ENCODE measurements at regions not wholly inside any gene's neighbourhood (a gene's known extent, or its start where the extent isn't known, plus 50 kb on each side); places are given as distances from the start of the nearest gene placed in this dataset.
"Not testable (repeated sequence)": the region's sequence is repeated elsewhere in the genome, so short reads cannot be mapped to it uniquely, and the experiment has no call there.

- H3K9me3 ChIP-seq (ENCODE audit: low read depth, low read length): no peaks in the 10 kb centered on the region
- TF ChIP-seq POLR2AphosphoS5 (IDR thresholded peaks at IDR 0.05; ENCODE audit: borderline replicate concordance, low read depth, low read length): no peak
- no peak for TF ChIP-seq FOXP2 (optimal IDR thresholded peaks at IDR 0.05; ENCODE audit: control extremely low read depth, extremely low read length, insufficient read depth)
- no peak for TF ChIP-seq EZH2 (IDR thresholded peaks at IDR 0.05)
- no peak overlapping the region for H3K4me3 ChIP-seq
- H3K36me3 ChIP-seq (ENCODE audit: insufficient read depth, low read length): no peaks in the 10 kb centered on the region
- no peak for DNase-seq (ENCODE audit: low read depth, low spot score)
- no peak overlapping the region for H3K27ac ChIP-seq
- no peak overlapping the region for H3K9ac ChIP-seq (ENCODE audit: insufficient read length)
These were observed 51.2 kb upstream of the PRR5 start for GRCh38 chr22:44650806-44651205.

- H3K9ac ChIP-seq (ENCODE audit: insufficient read length): no peak overlapping the region
- no peak overlapping the region for H3K27ac ChIP-seq
- H3K9me3 ChIP-seq (ENCODE audit: low read depth, low read length): no peaks in the 10 kb centered on the region
- TF ChIP-seq EZH2 (IDR thresholded peaks at IDR 0.05): no peak
- no peak for TF ChIP-seq POLR2AphosphoS5 (IDR thresholded peaks at IDR 0.05; ENCODE audit: borderline replicate concordance, low read depth, low read length)
- TF ChIP-seq FOXP2 (optimal IDR thresholded peaks at IDR 0.05; ENCODE audit: control extremely low read depth, extremely low read length, insufficient read depth): no peak
- H3K4me3 ChIP-seq: no peak overlapping the region
- DNase-seq (ENCODE audit: low read depth, low spot score): no peak
- H3K36me3 ChIP-seq (ENCODE audit: insufficient read depth, low read length): no peaks in the 10 kb centered on the region
These were observed 53.0 kb upstream of the PRR5 start for GRCh38 chr22:44648821-44649565.

GRCh38 chr22:44648085-44648820, 53.8 kb upstream of the PRR5 start:
- Histone ChIP-seq H3K9me3 (ENCODE audit: low read depth, low read length) (no peaks in the 10 kb centered on the region), H3K9ac (ENCODE audit: insufficient read length) (no peak overlapping the region), H3K27ac (no peak overlapping the region), H3K4me3 (no peak overlapping the region), H3K36me3 (ENCODE audit: insufficient read depth, low read length) (no peaks in the 10 kb centered on the region)
- no peak for DNase-seq (ENCODE audit: low read depth, low spot score)
- no peak for TF ChIP-seq POLR2AphosphoS5 (IDR thresholded peaks at IDR 0.05; ENCODE audit: borderline replicate concordance, low read depth, low read length)
- no peak for TF ChIP-seq EZH2 (IDR thresholded peaks at IDR 0.05)
- no peak for TF ChIP-seq FOXP2 (optimal IDR thresholded peaks at IDR 0.05; ENCODE audit: control extremely low read depth, extremely low read length, insufficient read depth)

- H3K9me3 ChIP-seq (ENCODE audit: low read depth, low read length): no peaks in the 10 kb centered on the region
- no peak overlapping the region for H3K27ac ChIP-seq
- DNase-seq (ENCODE audit: low read depth, low spot score): no peak
- H3K36me3 ChIP-seq (ENCODE audit: insufficient read depth, low read length): no peaks in the 10 kb centered on the region
- no peak overlapping the region for H3K9ac ChIP-seq (ENCODE audit: insufficient read length)
- no peak overlapping the region for H3K4me3 ChIP-seq
- no peak for TF ChIP-seq FOXP2 (optimal IDR thresholded peaks at IDR 0.05; ENCODE audit: control extremely low read depth, extremely low read length, insufficient read depth)
These were observed 54.9 kb upstream of the PRR5 start for GRCh38 chr22:44647141-44647540.

GRCh38 chr22:44646668-44647067, 55.3 kb upstream of the PRR5 start:
- Histone ChIP-seq H3K36me3 (ENCODE audit: insufficient read depth, low read length) (no peaks in the 10 kb centered on the region), H3K27ac (no peak overlapping the region), H3K9me3 (ENCODE audit: low read depth, low read length) (no peaks in the 10 kb centered on the region), H3K4me3 (no peak overlapping the region), H3K9ac (ENCODE audit: insufficient read length) (no peak overlapping the region)
- DNase-seq (ENCODE audit: low read depth, low spot score): no peak
- no peak for TF ChIP-seq EZH2 (IDR thresholded peaks at IDR 0.05)
- TF ChIP-seq POLR2AphosphoS5 (IDR thresholded peaks at IDR 0.05; ENCODE audit: borderline replicate concordance, low read depth, low read length): no peak
- TF ChIP-seq FOXP2 (optimal IDR thresholded peaks at IDR 0.05; ENCODE audit: control extremely low read depth, extremely low read length, insufficient read depth): no peak

- H3K4me3 ChIP-seq: no peak overlapping the region
- H3K27ac ChIP-seq: no peak overlapping the region
- H3K9me3 ChIP-seq (ENCODE audit: low read depth, low read length): no peaks in the 10 kb centered on the region
- DNase-seq (ENCODE audit: low read depth, low spot score): no peak
- no peaks in the 10 kb centered on the region for H3K36me3 ChIP-seq (ENCODE audit: insufficient read depth, low read length)
- no peak overlapping the region for H3K9ac ChIP-seq (ENCODE audit: insufficient read length)
- no peak for TF ChIP-seq POLR2AphosphoS5 (IDR thresholded peaks at IDR 0.05; ENCODE audit: borderline replicate concordance, low read depth, low read length)
- no peak for TF ChIP-seq EZH2 (IDR thresholded peaks at IDR 0.05)
- TF ChIP-seq FOXP2 (optimal IDR thresholded peaks at IDR 0.05; ENCODE audit: control extremely low read depth, extremely low read length, insufficient read depth): no peak
These were observed 55.9 kb upstream of the PRR5 start for GRCh38 chr22:44646141-44646540.

GRCh38 chr22:44645531-44645930, 56.5 kb upstream of the PRR5 start:
- Histone ChIP-seq H3K9ac (ENCODE audit: insufficient read length) (no peak overlapping the region), H3K36me3 (ENCODE audit: insufficient read depth, low read length) (no peaks in the 10 kb centered on the region), H3K27ac (no peak overlapping the region), H3K4me3 (no peak overlapping the region), H3K9me3 (ENCODE audit: low read depth, low read length) (no peaks in the 10 kb centered on the region)
- no peak for DNase-seq (ENCODE audit: low read depth, low spot score)
- no peak for TF ChIP-seq EZH2 (IDR thresholded peaks at IDR 0.05)
- TF ChIP-seq POLR2AphosphoS5 (IDR thresholded peaks at IDR 0.05; ENCODE audit: borderline replicate concordance, low read depth, low read length): no peak
- TF ChIP-seq FOXP2 (optimal IDR thresholded peaks at IDR 0.05; ENCODE audit: control extremely low read depth, extremely low read length, insufficient read depth): no peak

- Histone ChIP-seq H3K36me3 (ENCODE audit: insufficient read depth, low read length) (no peaks in the 10 kb centered on the region), H3K27ac (no peak overlapping the region), H3K9ac (ENCODE audit: insufficient read length) (no peak overlapping the region), H3K9me3 (ENCODE audit: low read depth, low read length) (no peaks in the 10 kb centered on the region), H3K4me3 (no peak overlapping the region)
- TF ChIP-seq POLR2AphosphoS5 (IDR thresholded peaks at IDR 0.05; ENCODE audit: borderline replicate concordance, low read depth, low read length): no peak
- no peak for TF ChIP-seq EZH2 (IDR thresholded peaks at IDR 0.05)
- no peak for TF ChIP-seq FOXP2 (optimal IDR thresholded peaks at IDR 0.05; ENCODE audit: control extremely low read depth, extremely low read length, insufficient read depth)
- DNase-seq (ENCODE audit: low read depth, low spot score): no peak
These were observed 56.9 kb upstream of the PRR5 start for GRCh38 chr22:44645083-44645482.

GRCh38 chr22:44643526-44644101, 58.4 kb upstream of the PRR5 start:
- DNase-seq (ENCODE audit: low read depth, low spot score); H3K36me3 ChIP-seq (ENCODE audit: insufficient read depth, low read length); H3K27ac ChIP-seq; H3K9ac ChIP-seq (ENCODE audit: insufficient read length); H3K4me3 ChIP-seq; H3K9me3 ChIP-seq (ENCODE audit: low read depth, low read length): not testable (repeated sequence)
